Loucy (cell line): ENCODE measurements at regions not wholly inside any gene's neighbourhood (a gene's known extent, or its start where the extent isn't known, plus 50 kb on each side); places are given as distances from the start of the nearest gene placed in this dataset.

Source experiments
- H2AFZ ChIP-seq: fragments of 200-600 bp; sonication (generic); 2 replicates; pipeline ENCODE4 v1.6.0; 2016; ENCODE audit warnings: antibody characterized with exemption, mild to moderate bottlenecking, low read length, moderate library complexity
- H3F3A ChIP-seq: fragments of 200-600 bp; 2 replicates; pipeline ENCODE4 v1.6.0; 2016; ENCODE audit warnings: antibody characterized with exemption, low read depth, mild to moderate bottlenecking
- H3K27me3 ChIP-seq: fragments of 200-600 bp; sonication (generic); 2 replicates; pipeline ENCODE4 v1.6.1; 2014; ENCODE audit warnings: low read length, mild to moderate bottlenecking; ENCODE audit not compliant: insufficient read depth, poor library complexity, severe bottlenecking
- H3K36me3 ChIP-seq: fragments of 200-600 bp; sonication (generic); 2 replicates; pipeline ENCODE4 v1.6.1; 2016; ENCODE audit warnings: low read length; ENCODE audit not compliant: insufficient read depth
- H3K4me1 ChIP-seq: fragments of 200-600 bp; sonication (generic); 2 replicates; pipeline ENCODE4 v1.5.1; 2014; ENCODE audit warnings: low read length, mild to moderate bottlenecking; ENCODE audit not compliant: insufficient read depth, poor library complexity, severe bottlenecking
- H3K4me2 ChIP-seq: fragments of 200-600 bp; sonication (generic); 2 replicates; pipeline ENCODE4 v1.6.0; 2014; ENCODE audit warnings: antibody characterized with exemption, low read length, low read depth, mild to moderate bottlenecking; ENCODE audit not compliant: poor library complexity, severe bottlenecking
- H3K4me3 ChIP-seq: fragments of 200-600 bp; sonication (generic); 2 replicates; pipeline ENCODE4 v1.5.1; 2014; ENCODE audit warnings: low read length, mild to moderate bottlenecking, mixed read lengths; ENCODE audit not compliant: poor library complexity, severe bottlenecking
- H3K79me2 ChIP-seq: fragments of 200-600 bp; sonication (generic); 2 replicates; pipeline ENCODE4 v1.6.1; 2014; ENCODE audit warnings: low read length; ENCODE audit not compliant: insufficient read depth
- H3K9ac ChIP-seq: fragments of 200-600 bp; sonication (generic); 2 replicates; pipeline ENCODE4 v1.6.0; 2014; ENCODE audit warnings: mild to moderate bottlenecking, low read depth, low read length, moderate library complexity; ENCODE audit not compliant: poor library complexity, severe bottlenecking
- H3K9me2 ChIP-seq: fragments of 200-600 bp; sonication (generic); replicated peaks from 2 replicates; pipeline ENCODE4 v1.6.1; 2016; ENCODE audit warnings: low read depth, low read length, mixed read lengths
- H3K9me3 ChIP-seq: fragments of 200-600 bp; sonication (generic); 2 replicates; pipeline ENCODE4 v1.6.1; 2014; ENCODE audit warnings: mild to moderate bottlenecking, antibody characterized with exemption, low read length, low read depth; ENCODE audit not compliant: insufficient read depth
- H4K20me1 ChIP-seq: fragments of 200-600 bp; sonication (generic); 2 replicates; pipeline ENCODE4 v1.6.0; 2014; ENCODE audit warnings: antibody characterized with exemption, low read length, mild to moderate bottlenecking; ENCODE audit not compliant: insufficient read depth, poor library complexity, severe bottlenecking
- EZH2phosphoT487 ChIP-seq: fragments of 200-600 bp; IDR thresholded peaks from 2 replicates; pipeline ENCODE4 v1.6.1; 2018; ENCODE audit warnings: antibody characterized with exemption, mild to moderate bottlenecking, moderate library complexity, borderline replicate concordance
- TF ChIP-seq, protein P1 (sequence below): fragments of 200-600 bp; sonication (generic); conservative IDR thresholded peaks from 2 replicates; pipeline ENCODE4 v1.5.1; 2014; ENCODE audit warnings: mild to moderate bottlenecking, antibody characterized with exemption, low read length

- no peaks in the 10 kb centered on the region for H3K36me3 ChIP-seq
- no peaks in the 10 kb centered on the region for H3K9me3 ChIP-seq
- H3K79me2 ChIP-seq, result no peaks in the 10 kb centered on the region
- H2AFZ ChIP-seq, result no peak overlapping the region
- no peak overlapping the region for H3K9ac ChIP-seq
- no peak for TF ChIP-seq EZH2phosphoT487
- TF ChIP-seq, protein P1, sequence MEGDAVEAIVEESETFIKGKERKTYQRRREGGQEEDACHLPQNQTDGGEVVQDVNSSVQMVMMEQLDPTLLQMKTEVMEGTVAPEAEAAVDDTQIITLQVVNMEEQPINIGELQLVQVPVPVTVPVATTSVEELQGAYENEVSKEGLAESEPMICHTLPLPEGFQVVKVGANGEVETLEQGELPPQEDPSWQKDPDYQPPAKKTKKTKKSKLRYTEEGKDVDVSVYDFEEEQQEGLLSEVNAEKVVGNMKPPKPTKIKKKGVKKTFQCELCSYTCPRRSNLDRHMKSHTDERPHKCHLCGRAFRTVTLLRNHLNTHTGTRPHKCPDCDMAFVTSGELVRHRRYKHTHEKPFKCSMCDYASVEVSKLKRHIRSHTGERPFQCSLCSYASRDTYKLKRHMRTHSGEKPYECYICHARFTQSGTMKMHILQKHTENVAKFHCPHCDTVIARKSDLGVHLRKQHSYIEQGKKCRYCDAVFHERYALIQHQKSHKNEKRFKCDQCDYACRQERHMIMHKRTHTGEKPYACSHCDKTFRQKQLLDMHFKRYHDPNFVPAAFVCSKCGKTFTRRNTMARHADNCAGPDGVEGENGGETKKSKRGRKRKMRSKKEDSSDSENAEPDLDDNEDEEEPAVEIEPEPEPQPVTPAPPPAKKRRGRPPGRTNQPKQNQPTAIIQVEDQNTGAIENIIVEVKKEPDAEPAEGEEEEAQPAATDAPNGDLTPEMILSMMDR, result no peak
- no peaks in the 10 kb centered on the region for H4K20me1 ChIP-seq
- no peak overlapping the region for H3K4me3 ChIP-seq
- H3K9me2 ChIP-seq, result no peaks in the 10 kb centered on the region
- H3K4me2 ChIP-seq, result no peak overlapping the region
- no peaks in the 10 kb centered on the region for H3K27me3 ChIP-seq
- no peaks in the 10 kb centered on the region for H3K4me1 ChIP-seq
- no peaks in the 10 kb centered on the region for H3F3A ChIP-seq
Measured at GRCh38 chr6:140855520-140855919, 1277.2 kb upstream of the GJE1 start.

GRCh38 chr6:140854318-140854717, 1278.4 kb upstream of the GJE1 start:
- Histone ChIP-seq H3K36me3 (no peaks in the 10 kb centered on the region), H3F3A (no peaks in the 10 kb centered on the region), H3K79me2 (no peaks in the 10 kb centered on the region), H3K9ac (no peak overlapping the region), H3K4me2 (no peak overlapping the region), H3K4me1 (no peaks in the 10 kb centered on the region), H3K4me3 (no peak overlapping the region), H4K20me1 (no peaks in the 10 kb centered on the region), H3K27me3 (no peaks in the 10 kb centered on the region), H3K9me2 (no peaks in the 10 kb centered on the region), H3K9me3 (no peaks in the 10 kb centered on the region), H2AFZ (no peak overlapping the region)
- no peak for TF ChIP-seq EZH2phosphoT487
- TF ChIP-seq, protein P1, result no peak

DNA sequence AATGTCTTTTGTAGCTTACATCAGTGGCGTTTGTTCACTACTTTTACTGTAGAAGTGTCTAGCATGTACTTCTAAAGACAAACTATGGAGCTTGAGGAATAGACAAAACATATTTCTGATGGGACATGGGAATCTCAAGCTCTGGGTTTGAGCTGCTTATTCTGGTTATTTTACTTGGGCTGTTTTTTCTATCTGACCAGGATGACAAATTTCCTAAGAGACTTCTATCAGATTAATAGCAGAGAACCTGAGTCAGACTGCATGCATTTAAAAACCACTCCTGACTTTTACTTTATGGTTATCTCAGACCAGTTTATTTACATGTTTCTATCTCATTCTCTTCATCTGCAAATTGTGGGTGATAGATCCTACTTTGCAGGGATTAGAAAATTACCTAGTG, 1282.3 kb upstream of the GJE1 start:
- Histone ChIP-seq H2AFZ (no peak overlapping the region), H3K4me3 (no peak overlapping the region), H3K79me2 (no peaks in the 10 kb centered on the region), H3K4me2 (no peak overlapping the region), H3K36me3 (no peaks in the 10 kb centered on the region), H3K9me2 (no peaks in the 10 kb centered on the region), H3K9me3 (no peaks in the 10 kb centered on the region), H3F3A (no peaks in the 10 kb centered on the region), H3K4me1 (no peaks in the 10 kb centered on the region), H3K27me3 (no peaks in the 10 kb centered on the region), H4K20me1 (no peaks in the 10 kb centered on the region), H3K9ac (no peak overlapping the region)
- no peak for TF ChIP-seq EZH2phosphoT487
- TF ChIP-seq, protein P1, result no peak
